ENCODE measurements at regions not wholly inside any gene's neighbourhood (a gene's known extent, or its start where the extent isn't known, plus 50 kb on each side); places are given as distances from the start of the nearest gene placed in this dataset.
"Not testable (repeated sequence)": the region's sequence is repeated elsewhere in the genome, so short reads cannot be mapped to it uniquely, and the experiment has no call there.

DNA sequence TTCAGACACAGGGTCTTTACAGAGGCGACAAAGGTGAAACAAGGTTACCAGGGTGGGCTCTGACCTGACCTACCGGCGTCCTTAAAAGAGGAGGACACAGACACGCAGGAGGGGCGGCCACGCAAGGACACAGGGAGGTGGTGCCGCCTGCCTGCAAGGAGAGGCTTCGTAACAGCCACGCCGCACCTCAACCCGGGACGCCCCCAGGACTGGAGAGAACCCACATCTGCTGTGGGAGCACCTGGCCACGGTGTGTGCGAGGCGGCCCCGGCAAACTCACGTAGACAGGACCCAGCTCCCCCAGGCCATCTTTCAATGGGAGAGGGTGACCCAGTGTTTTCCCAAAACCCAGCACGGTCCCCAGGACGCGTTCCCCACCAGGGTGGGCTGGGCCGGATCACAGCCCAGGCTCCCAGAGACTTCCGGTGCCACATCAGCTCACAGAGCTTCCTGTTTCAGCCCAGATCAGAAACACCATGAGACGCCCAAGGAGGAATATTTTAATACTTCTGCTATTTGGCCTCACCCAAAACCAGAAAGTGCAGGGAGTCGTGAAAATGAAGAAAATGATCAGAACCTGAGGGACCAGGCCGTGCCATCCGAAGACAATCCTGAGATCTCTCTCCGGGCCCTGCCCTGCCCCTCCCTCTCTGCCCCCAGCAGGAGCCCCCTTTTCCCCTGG lies 5417.4 kb upstream of the TPTE start:
- not testable (repeated sequence) for DNase-seq (ENCODE audit: low read depth)

GRCh38 chr21:5104562-5104928 lies 5416.8 kb upstream of the TPTE start:
- not testable (repeated sequence) for DNase-seq (ENCODE audit: low read depth)

GRCh38 chr21:5105939-5106708 lies 5415.3 kb upstream of the TPTE start:
- DNase-seq (ENCODE audit: low read depth), result not testable (repeated sequence)

DNA sequence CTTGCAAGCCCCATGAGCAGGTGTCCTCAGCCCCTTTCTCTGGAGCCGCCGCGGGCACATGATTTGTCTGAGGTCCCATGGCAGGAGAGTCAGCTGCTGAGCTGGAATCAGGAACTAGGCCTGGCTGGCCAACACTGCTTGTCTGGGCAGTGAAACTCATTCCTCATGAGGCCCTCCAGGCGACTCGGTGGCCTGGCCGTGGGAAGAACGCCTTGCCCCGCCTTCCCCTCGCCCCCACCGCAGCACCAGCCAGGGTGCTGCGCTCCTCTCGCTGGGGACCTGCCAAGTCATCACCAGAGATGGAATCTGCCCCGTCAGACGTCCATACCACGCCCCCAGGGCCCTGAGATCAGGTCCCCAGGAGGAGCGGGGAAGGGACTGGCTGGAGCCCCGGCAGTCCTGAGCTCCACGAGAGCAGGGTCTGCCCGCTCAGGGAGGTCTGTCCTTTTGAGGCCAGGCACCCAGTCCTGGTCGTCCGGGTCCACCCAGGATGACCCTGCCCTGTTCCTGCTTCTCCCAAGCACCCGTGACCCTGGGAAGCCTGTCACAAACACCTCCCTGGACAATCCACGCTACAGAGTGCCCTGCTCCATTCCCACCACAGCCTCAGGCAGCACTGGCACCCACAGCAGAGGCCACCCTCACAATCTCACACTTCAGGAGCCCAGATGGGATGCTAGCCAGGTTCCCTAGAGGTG lies 5414.5 kb upstream of the TPTE start:
- DNase-seq (ENCODE audit: low read depth), result not testable (repeated sequence)

GRCh38 chr21:5107637-5108036 lies 5413.7 kb upstream of the TPTE start:
- not testable (repeated sequence) for DNase-seq (ENCODE audit: low read depth)

- not testable (repeated sequence) for DNase-seq (ENCODE audit: low read depth)
Measured at GRCh38 chr21:5108048-5108775, 5413.2 kb upstream of the TPTE start.

- DNase-seq (ENCODE audit: low read depth), result not testable (repeated sequence)
Measured at GRCh38 chr21:5111197-5111596, 5410.2 kb upstream of the TPTE start.

DNA sequence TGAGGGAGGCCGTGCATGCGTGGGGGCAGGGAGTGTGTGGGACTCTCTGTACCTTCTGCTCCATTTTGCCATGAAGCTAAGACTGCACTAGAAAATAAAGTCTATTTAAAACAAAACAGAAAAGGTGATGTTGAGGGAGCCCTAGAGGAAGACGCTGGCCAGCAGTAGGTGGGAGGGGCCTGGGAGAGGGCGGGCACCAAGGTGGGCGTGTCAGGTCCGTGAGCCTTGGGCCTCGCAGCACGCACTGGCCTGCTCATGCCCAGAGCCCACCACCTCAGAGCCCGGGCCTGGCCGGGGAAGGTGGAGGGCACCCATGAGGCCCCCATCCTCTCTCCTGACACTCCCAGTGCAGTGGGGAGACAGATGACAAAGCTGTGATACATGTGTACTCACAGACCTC lies 5408.3 kb upstream of the TPTE start:
- not testable (repeated sequence) for DNase-seq (ENCODE audit: low read depth)

- DNase-seq (ENCODE audit: low read depth), result not testable (repeated sequence)
Measured at GRCh38 chr21:5114468-5114867, 5406.9 kb upstream of the TPTE start.

GRCh38 chr21:5114893-5115645 lies 5406.3 kb upstream of the TPTE start:
- DNase-seq (ENCODE audit: low read depth), result not testable (repeated sequence)

DNA sequence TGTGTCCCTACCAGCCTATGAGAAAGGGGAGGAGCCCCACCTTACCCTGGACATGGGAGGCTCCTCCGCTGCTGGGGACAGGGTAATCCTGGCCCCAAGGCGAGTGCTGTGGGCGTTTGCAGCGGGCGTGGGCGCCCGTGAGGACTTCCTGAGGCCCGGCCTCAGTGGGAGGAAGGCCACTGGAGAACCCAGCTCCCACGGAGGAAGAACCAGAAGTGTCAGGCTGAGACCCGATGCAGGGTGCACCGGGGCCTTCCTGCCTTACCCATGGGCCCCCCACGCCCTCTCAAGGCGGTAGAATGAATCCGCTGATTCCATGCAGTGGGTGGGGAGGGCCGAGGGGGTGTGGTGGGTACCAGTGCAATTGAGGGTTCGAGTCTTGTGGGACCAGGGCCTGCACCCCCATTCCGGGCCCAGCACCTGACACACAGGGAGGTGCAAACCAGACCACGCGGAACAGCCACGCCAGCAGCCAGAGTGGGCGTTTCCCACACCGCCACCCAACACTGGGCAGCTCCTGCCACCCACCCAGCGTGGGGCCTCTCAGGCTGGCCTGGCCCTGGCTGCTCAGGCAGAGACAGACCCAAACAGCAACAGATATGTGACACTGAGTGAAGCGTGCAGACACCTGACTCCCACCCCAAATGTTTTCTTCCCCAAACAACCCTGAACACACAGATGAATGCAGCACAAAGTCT lies 5405.6 kb upstream of the TPTE start:
- not testable (repeated sequence) for DNase-seq (ENCODE audit: low read depth)

GRCh38 chr21:5116344-5117123 lies 5404.8 kb upstream of the TPTE start:
- not testable (repeated sequence) for DNase-seq (ENCODE audit: low read depth)

DNA sequence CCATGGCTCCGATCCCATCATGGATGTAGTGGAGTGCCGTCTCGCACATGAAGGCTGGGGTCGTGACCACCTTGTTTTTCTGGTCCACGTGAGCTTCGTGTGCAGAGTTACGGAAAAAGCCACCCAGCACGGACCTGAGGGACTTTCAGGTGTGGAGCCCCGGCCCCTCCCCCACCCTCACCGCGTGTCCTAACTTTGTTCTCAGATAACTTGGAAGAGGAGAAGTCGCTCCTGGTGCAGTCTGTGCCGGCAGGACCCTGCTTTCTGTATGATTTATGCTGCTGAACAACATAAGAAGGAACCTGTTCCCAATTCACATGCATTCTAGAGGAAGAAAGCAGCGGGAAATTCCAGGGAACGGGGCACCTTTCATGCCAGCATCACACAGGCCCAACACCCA lies 5404.2 kb upstream of the TPTE start:
- DNase-seq (ENCODE audit: low read depth), result not testable (repeated sequence)

GRCh38 chr21:5117666-5118295 lies 5403.6 kb upstream of the TPTE start:
- not testable (repeated sequence) for DNase-seq (ENCODE audit: low read depth)

DNA sequence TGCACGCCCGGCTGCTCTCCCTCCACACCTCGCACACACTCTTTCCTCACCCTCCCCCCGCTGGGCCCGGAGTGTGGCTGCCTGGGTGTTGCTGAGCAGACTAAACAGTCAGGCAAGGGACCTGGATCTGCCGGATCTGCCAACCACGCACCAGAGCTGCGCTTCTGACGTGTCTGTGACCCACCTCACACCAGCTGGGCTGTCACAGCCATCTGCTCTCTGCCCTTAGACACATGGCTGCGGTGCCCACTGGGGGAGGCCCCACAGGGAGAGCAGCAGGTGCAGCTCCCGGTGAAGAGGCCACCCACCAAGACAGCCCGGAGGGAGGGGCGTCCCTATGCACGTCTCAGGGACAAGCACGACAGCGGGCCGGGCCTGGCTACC lies 5403.1 kb upstream of the TPTE start:
- not testable (repeated sequence) for DNase-seq (ENCODE audit: low read depth)

DNA sequence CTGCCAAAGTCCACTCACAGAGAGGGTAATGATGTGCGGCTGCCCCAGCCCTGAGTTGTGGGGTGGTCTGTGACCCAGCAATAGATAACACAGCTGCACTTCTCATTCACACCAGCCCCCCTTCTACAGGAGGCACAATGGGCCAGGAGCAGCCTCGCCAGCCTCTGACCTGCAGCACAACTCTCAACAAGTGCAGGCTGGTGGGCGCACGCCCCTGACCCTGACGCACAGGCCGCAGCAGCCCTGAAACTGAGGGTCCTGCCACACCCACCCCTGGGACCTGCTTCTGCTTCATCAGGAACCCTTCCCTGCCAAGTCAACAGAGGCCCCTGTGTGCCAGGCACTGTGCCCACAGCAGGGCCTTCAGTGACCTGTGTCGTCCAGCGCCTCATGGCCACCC lies 5402.2 kb upstream of the TPTE start:
- not testable (repeated sequence) for DNase-seq (ENCODE audit: low read depth)

DNA sequence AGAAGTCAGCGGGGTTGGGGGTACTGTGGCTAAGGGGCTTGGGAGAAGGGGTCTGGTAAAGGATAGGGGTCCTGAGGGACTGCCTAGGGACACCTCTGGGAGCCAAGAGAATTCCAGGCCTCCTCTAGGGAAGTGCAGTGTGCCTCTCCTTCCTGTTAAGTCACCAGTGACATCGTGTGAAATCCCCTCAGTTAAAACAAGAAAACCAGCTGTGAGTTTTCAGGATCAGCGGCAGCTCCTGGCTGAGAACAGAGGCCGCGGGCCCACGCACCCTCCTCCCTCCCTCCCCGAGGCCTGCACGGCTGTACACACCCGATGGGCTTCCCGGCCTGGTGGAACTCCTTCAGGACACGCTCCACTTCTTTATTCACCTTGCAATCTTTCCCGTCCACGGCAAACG lies 5400.0 kb upstream of the TPTE start:
- DNase-seq (ENCODE audit: low read depth), result peak; percentile 6

DNA sequence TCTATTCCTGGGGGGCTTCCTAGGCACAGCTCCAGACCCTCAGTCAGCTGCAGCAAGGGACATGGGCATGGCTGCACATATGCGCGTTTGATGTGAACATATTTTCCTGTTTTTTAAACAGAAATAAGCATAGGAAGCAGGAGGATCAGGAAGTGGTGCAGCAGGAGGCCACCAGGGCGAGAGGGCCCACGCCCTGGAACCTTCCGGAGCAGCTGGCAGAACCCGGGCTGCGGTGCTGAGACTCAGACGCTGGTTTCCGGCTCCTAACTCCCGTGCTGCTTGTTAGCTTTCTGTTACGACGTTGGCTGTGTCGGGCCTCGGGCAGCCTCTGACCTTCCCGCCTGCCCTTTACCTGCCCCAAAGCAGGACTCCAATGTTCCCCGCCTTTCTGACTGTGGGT lies 5399.5 kb upstream of the TPTE start:
- DNase-seq (ENCODE audit: low read depth), result not testable (repeated sequence)

DNA sequence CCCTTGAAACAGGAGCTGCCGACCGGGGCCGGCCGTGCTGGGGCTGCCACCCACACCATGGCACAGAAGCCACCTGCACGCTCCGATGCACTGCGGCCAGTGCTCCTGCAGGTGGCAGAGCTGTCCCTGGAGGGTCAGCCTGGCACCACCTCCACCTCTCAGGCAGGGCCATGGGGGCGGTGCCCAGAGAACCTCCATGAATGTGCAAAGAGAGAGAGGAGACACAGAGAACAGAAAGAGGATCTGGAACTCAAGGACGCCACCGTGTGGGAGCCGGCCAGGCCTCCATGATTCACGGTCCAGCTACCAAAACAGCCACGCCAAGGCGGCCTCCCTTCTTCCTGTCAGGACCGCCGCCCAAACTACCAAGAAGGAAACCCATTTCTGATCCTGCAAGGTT lies 5397.7 kb upstream of the TPTE start:
- DNase-seq (ENCODE audit: low read depth), result not testable (repeated sequence)

All from renal cortical epithelial cell (primary cell).